ENCODE measurements at regions not wholly inside any gene's neighbourhood (a gene's known extent, or its start where the extent isn't known, plus 50 kb on each side); places are given as distances from the start of the nearest gene placed in this dataset.

DNA sequence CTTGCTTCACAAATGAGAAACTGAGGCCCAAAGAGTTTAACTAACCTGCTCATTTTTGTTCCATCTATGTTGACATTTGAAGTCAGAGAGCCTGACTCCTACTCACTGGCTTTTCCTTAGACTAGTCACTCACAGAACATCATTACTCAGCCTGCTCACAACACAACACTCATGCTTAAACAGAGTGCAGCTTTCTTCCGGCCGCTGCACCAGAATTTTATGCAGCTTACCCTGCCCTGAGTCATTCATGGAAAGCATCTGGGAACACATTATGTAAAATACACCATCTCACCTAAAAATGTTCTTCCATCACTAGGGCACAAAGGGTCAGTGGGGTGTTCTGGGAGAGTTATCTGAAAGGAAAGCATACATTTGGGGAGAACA, 303.4 kb downstream of the SPRY2 start:
- TF ChIP-seq, protein P1, sequence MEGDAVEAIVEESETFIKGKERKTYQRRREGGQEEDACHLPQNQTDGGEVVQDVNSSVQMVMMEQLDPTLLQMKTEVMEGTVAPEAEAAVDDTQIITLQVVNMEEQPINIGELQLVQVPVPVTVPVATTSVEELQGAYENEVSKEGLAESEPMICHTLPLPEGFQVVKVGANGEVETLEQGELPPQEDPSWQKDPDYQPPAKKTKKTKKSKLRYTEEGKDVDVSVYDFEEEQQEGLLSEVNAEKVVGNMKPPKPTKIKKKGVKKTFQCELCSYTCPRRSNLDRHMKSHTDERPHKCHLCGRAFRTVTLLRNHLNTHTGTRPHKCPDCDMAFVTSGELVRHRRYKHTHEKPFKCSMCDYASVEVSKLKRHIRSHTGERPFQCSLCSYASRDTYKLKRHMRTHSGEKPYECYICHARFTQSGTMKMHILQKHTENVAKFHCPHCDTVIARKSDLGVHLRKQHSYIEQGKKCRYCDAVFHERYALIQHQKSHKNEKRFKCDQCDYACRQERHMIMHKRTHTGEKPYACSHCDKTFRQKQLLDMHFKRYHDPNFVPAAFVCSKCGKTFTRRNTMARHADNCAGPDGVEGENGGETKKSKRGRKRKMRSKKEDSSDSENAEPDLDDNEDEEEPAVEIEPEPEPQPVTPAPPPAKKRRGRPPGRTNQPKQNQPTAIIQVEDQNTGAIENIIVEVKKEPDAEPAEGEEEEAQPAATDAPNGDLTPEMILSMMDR (optimal IDR thresholded peaks at IDR 0.05 in 1 of 3, IDR thresholded peaks at IDR 0.05 in 1 of 3, conservative IDR thresholded peaks at IDR 0.05 in 1 of 3; ENCODE audit: extremely low read depth in 1 of 3, insufficient read depth in 2 of 3, low read length in 3 of 3), result no peak
- TF ChIP-seq EZH2 (IDR thresholded peaks at IDR 0.05; ENCODE audit: low read length), result no peak

Measured in keratinocyte (primary cell).